CD4-positive, alpha-beta T cell (primary cell): ENCODE measurements at regions not wholly inside any gene's neighbourhood (a gene's known extent, or its start where the extent isn't known, plus 50 kb on each side); places are given as distances from the start of the nearest gene placed in this dataset.

ENCODE experiments used
- ATAC-seq: fragments of 200-7000 bp; cut with Tn5 transposase; one replicate; pipeline ENCODE4 v1.10.0; 2022; ENCODE audit warnings: mild to moderate bottlenecking; ENCODE audit not compliant: poor library complexity
- CTCF ChIA-PET: fragments of 350-600 bp; sonication (Branson Sonifier 250); formaldehyde crosslinking; loops from one replicate; lab custom pipeline; 2021; ENCODE audit warnings: antibody characterized with exemption, inconsistent platforms; lab: Charles Lee
- POLR2A ChIA-PET: fragments of 350-600 bp; sonication (Branson Sonifier 250); formaldehyde crosslinking; loops from one replicate; lab custom pipeline; 2021; ENCODE audit warnings: antibody characterized with exemption, inconsistent platforms; lab: Charles Lee
- DNase-seq, 14 experiments: peaks; one replicate each; pipeline ENCODE4 v3.0.0-alpha.2; 2013 to 2020; ENCODE audit warnings: mixed read lengths in 2 of 14
- H3K27ac ChIP-seq, 2 donors: one replicate each; pipeline versions ENCODE4 v1.5.1 to v1.7.0; 2013; ENCODE audit warnings: low read length in 2 of 2, low read depth in 1 of 2, mild to moderate bottlenecking in 1 of 2
- H3K27me3 ChIP-seq, 2 experiments: 1 replicate in 1 of 2; 2 replicates in 1 of 2; pipeline versions ENCODE4 v1.6.1 to v1.7.0; 2013; ENCODE audit warnings: low read length in 2 of 2, control low read depth in 1 of 2, mild to moderate bottlenecking in 1 of 2, moderate library complexity in 1 of 2; ENCODE audit not compliant: insufficient read depth in 2 of 2, control insufficient read depth in 1 of 2
- H3K36me3 ChIP-seq: one replicate; pipeline ENCODE4 v1.6.1; 2013; ENCODE audit warnings: low read length, control low read depth; ENCODE audit not compliant: insufficient read depth
- H3K4me1 ChIP-seq: one replicate; pipeline ENCODE4 v1.6.1; 2013; ENCODE audit warnings: low read length, control low read depth; ENCODE audit not compliant: insufficient read depth
- H3K4me3 ChIP-seq: one replicate; pipeline ENCODE4 v1.5.1; 2013; ENCODE audit warnings: mild to moderate bottlenecking, low read length, moderate library complexity
- H3K9me3 ChIP-seq, 2 experiments: 1 replicate in 1 of 2; 2 replicates in 1 of 2; pipeline versions ENCODE4 v1.6.1 to v1.7.0; 2013; ENCODE audit warnings: low read length in 2 of 2, mild to moderate bottlenecking in 2 of 2, control low read depth in 1 of 2, moderate library complexity in 1 of 2; ENCODE audit not compliant: control insufficient read depth in 1 of 2, insufficient read depth in 1 of 2
- H3K27ac Mint-ChIP-seq: one replicate; pipeline ENCODE4 v1.8.0; 2020; ENCODE audit warnings: mixed read lengths
- H3K27me3 Mint-ChIP-seq: one replicate; pipeline ENCODE4 v1.8.0; 2021; ENCODE audit warnings: mixed read lengths
- H3K36me3 Mint-ChIP-seq: one replicate; pipeline ENCODE4 v1.8.0; 2021; ENCODE audit warnings: low read depth, mixed read lengths
- H3K4me1 Mint-ChIP-seq: one replicate; pipeline ENCODE4 v1.8.0; 2021; ENCODE audit warnings: low read depth, mixed read lengths
- H3K4me3 Mint-ChIP-seq: one replicate; pipeline ENCODE4 v1.8.0; 2020; ENCODE audit warnings: mild to moderate bottlenecking, mixed read lengths
- H3K9me3 Mint-ChIP-seq: one replicate; pipeline ENCODE4 v1.8.0; 2020; ENCODE audit warnings: mixed read lengths
- intact Hi-C, 2 experiments: fragments of 100-400 bp; cut with DNase I in 1 of 2; cut with micrococcal nuclease in 1 of 2; formaldehyde crosslinking; loops; one replicate each; pipeline versions ENCODE4 v1.15.1 to v1.9.0; 2023 to 2025; cut with DNase I, micrococcal nuclease
- TF ChIP-seq, protein P1 (sequence below): fragments of 200-600 bp; IDR thresholded peaks from one replicate; pipeline ENCODE4 v1.8.0; 2022; ENCODE audit warnings: antibody characterized with exemption, mild to moderate bottlenecking

DNA sequence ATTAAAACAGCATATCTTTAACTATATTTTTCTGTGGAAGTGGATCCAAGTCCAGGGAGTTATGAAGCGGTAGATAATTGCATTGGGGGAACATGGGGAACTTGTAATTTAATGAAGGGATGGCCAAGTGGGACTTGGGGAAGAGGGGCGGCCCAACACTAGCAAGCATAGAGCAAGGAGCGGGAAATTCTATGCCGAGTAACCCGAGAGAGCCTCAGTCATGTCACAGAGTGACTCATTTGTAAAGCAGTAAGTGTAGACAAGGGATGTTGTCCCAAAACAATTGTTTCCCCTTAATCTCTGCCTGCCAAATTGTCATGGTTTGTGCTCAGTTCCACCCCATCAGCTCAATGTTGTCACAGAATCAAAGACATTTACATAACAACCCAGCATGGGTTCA is 620.1 kb downstream of the AJAP1 start:
- intact Hi-C loops: no loop called here
- Mint-ChIP-seq H3K4me1 (no peaks in the 10 kb centered on the region), H3K4me3 (no peak overlapping the region), H3K9me3 (no peaks in the 10 kb centered on the region), H3K27ac (no peak overlapping the region), H3K27me3 (no peaks in the 10 kb centered on the region), H3K36me3 (no peaks in the 10 kb centered on the region)
- ChIA-PET POLR2A (no interaction called here), CTCF (interaction anchor here (1.2 kb wide), 1 partner anchor 59 kb away, joined by 3 read pairs; no protein-coding TSS in a partner anchor)
- Histone ChIP-seq H3K36me3 (no peaks in the 10 kb centered on the region), H3K27ac (no peak overlapping the region), H3K9me3 (peaks cover 0 to 2% of the 10 kb centered on the region in 2 experiments), H3K27me3 (no peaks in the 10 kb centered on the region), H3K4me1 (peaks cover 4% of the 10 kb centered on the region), H3K4me3 (no peak overlapping the region)
- no peak for ATAC-seq
- TF ChIP-seq, protein P1, sequence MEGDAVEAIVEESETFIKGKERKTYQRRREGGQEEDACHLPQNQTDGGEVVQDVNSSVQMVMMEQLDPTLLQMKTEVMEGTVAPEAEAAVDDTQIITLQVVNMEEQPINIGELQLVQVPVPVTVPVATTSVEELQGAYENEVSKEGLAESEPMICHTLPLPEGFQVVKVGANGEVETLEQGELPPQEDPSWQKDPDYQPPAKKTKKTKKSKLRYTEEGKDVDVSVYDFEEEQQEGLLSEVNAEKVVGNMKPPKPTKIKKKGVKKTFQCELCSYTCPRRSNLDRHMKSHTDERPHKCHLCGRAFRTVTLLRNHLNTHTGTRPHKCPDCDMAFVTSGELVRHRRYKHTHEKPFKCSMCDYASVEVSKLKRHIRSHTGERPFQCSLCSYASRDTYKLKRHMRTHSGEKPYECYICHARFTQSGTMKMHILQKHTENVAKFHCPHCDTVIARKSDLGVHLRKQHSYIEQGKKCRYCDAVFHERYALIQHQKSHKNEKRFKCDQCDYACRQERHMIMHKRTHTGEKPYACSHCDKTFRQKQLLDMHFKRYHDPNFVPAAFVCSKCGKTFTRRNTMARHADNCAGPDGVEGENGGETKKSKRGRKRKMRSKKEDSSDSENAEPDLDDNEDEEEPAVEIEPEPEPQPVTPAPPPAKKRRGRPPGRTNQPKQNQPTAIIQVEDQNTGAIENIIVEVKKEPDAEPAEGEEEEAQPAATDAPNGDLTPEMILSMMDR: no peak
- no peak for DNase-seq

DNA sequence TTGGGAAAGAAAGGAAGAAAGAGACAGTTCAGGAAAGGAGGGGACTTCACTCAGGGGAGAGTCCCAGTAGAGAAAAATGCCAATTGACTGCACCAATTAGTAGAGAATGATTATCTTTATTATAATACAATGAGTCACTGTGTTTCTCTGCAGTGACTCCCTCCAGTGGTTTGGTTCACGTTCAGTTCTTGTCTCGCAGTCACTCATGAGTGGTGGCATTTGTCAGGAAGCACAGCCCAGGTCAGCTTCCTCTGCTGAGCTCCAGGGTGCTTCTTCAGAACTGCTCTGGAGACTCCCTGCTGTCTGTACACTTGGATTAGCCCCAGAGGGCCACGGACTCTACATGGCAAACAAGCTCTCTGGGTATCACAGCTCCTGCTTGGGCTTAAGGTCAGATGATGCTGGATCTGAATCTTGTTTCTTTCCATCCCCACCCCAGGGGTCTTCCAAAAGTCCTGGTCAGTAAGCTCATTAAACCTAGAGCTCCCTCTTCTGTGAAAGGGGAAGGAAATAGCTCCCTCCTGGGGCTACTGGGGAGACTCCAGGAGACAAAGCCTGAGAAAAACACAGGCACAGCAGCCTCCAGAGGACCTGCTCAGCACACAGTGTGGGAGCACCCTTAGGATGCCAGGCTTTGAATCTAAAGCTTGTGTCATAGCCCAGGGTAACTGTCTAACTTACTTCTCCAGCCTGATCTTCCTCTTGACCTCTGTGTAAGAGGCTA is 619.0 kb downstream of the AJAP1 start:
- Mint-ChIP-seq H3K27me3 (no peaks in the 10 kb centered on the region), H3K36me3 (no peaks in the 10 kb centered on the region), H3K4me1 (no peaks in the 10 kb centered on the region), H3K9me3 (no peaks in the 10 kb centered on the region), H3K4me3 (no peak overlapping the region), H3K27ac (no peak overlapping the region)
- Histone ChIP-seq H3K36me3 (no peaks in the 10 kb centered on the region), H3K4me1 (peaks cover 4% of the 10 kb centered on the region), H3K27me3 (no peaks in the 10 kb centered on the region), H3K27ac (no peak overlapping the region), H3K4me3 (no peak overlapping the region), H3K9me3 (peaks cover 0 to 9% of the 10 kb centered on the region in 2 experiments)
- TF ChIP-seq, protein P1: no peak
- DNase-seq (no peak), ATAC-seq (no peak)
- ChIA-PET CTCF (interaction anchor here (1.2 kb wide), 1 partner anchor 58 kb away, joined by 3 read pairs; no protein-coding TSS in a partner anchor), POLR2A (no interaction called here)
- intact Hi-C loops: no loop called here

DNA sequence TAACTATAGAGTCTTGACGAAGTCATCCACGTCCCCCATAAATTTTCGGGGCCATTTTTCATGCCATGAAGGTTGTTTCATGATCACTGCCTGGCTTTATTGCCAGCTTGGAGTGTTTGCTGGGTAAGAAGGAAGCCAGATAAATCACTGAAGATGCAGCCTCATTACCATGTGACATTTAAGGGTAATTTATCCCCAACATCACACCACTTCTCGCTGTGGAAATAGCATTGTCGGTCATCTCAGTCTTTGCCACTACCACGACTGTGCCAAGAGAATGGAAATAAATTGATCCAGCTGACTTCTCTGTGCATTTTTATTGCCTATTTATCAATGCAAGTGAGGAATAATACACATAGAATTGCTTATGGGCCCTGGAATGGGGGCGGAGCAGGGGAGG is 617.9 kb downstream of the AJAP1 start:
- CTCF ChIA-PET: no interaction called here
- H3K27me3 Mint-ChIP-seq: no peaks in the 10 kb centered on the region

More for the DNA sequence above, 617.9 kb downstream of the AJAP1 start:
- intact Hi-C loops: no loop called here
- Mint-ChIP-seq H3K27ac (no peak overlapping the region), H3K4me3 (no peak overlapping the region), H3K9me3 (no peaks in the 10 kb centered on the region), H3K4me1 (no peaks in the 10 kb centered on the region), H3K36me3 (no peaks in the 10 kb centered on the region)
- Histone ChIP-seq H3K9me3 (peaks cover 0 to 9% of the 10 kb centered on the region in 2 experiments), H3K4me3 (no peak overlapping the region), H3K4me1 (peaks cover 4% of the 10 kb centered on the region), H3K27me3 (no peaks in the 10 kb centered on the region), H3K27ac (no peak overlapping the region), H3K36me3 (no peaks in the 10 kb centered on the region)
- DNase-seq (no peak), ATAC-seq (no peak)
- POLR2A ChIA-PET: no interaction called here
- TF ChIP-seq, protein P1: no peak
